HG02885 (cell line): ENCODE measurements at regions not wholly inside any gene's neighbourhood (a gene's known extent, or its start where the extent isn't known, plus 50 kb on each side); places are given as distances from the start of the nearest gene placed in this dataset.
"Not testable (repeated sequence)": the region's sequence is repeated elsewhere in the genome, so short reads cannot be mapped to it uniquely, and the experiment has no call there.

ENCODE experiments used
- ATAC-seq: cut with Tn5 transposase; IDR thresholded peaks from one replicate; pipeline ENCODE4 v1.9.1; 2021; ENCODE audit warnings: mild to moderate bottlenecking; ENCODE audit not compliant: unreplicated experiment, poor library complexity

- no peak for ATAC-seq
These were observed 75.0 kb upstream of the XPA start for GRCh38 chr9:97772145-97772544.

- no peak for ATAC-seq
These were observed 76.0 kb upstream of the XPA start for GRCh38 chr9:97773091-97773490.

- ATAC-seq = no peak
These were observed 76.6 kb upstream of the XPA start for GRCh38 chr9:97773723-97774122.

- ATAC-seq = no peak
These were observed 77.5 kb upstream of the XPA start for GRCh38 chr9:97774673-97775072.

GRCh38 chr9:97778740-97779139, 74.3 kb upstream of the FOXE1 start:
- ATAC-seq = not testable (repeated sequence)

GRCh38 chr9:97779608-97780007, 73.4 kb upstream of the FOXE1 start:
- no peak for ATAC-seq

- ATAC-seq = no peak
These were observed 71.1 kb upstream of the FOXE1 start for GRCh38 chr9:97781902-97782301.

GRCh38 chr9:97786341-97786740, 66.7 kb upstream of the FOXE1 start:
- ATAC-seq = no peak

- ATAC-seq = no peak
These were observed 65.5 kb upstream of the FOXE1 start for GRCh38 chr9:97787551-97787950.

- no peak for ATAC-seq
These were observed 64.0 kb upstream of the FOXE1 start for GRCh38 chr9:97788763-97789663.

GRCh38 chr9:97790542-97790941, 62.5 kb upstream of the FOXE1 start:
- no peak for ATAC-seq

- no peak for ATAC-seq
These were observed 61.5 kb upstream of the FOXE1 start for GRCh38 chr9:97791542-97791941.

- no peak for ATAC-seq
These were observed 60.0 kb upstream of the FOXE1 start for GRCh38 chr9:97793067-97793466.

- ATAC-seq = no peak
These were observed 58.4 kb upstream of the FOXE1 start for GRCh38 chr9:97794666-97795065.

- not testable (repeated sequence) for ATAC-seq
These were observed 56.9 kb upstream of the FOXE1 start for GRCh38 chr9:97796176-97796575.

GRCh38 chr9:97801180-97801579, 51.8 kb upstream of the FOXE1 start:
- no peak for ATAC-seq

GRCh38 chr9:97802276-97802675, 50.8 kb upstream of the FOXE1 start:
- ATAC-seq = no peak

- ATAC-seq = peak; percentile 95
These were observed 49.6 kb upstream of the FOXE1 start for GRCh38 chr9:97803167-97804058.
